ENCODE measurements at regions not wholly inside any gene's neighbourhood (a gene's known extent, or its start where the extent isn't known, plus 50 kb on each side); places are given as distances from the start of the nearest gene placed in this dataset.

- no peak for DNase-seq
These were observed 365.9 kb upstream of the SLC30A5 start for GRCh38 chr5:68727931-68728330.

GRCh38 chr5:68729678-68730077 is 364.1 kb upstream of the SLC30A5 start:
- DNase-seq, result no peak

GRCh38 chr5:68730220-68730978 is 363.4 kb upstream of the SLC30A5 start:
- DNase-seq, result no peak

- DNase-seq, result no peak
These were observed 362.7 kb upstream of the SLC30A5 start for GRCh38 chr5:68730979-68731654.

GRCh38 chr5:68732251-68732650 is 361.6 kb upstream of the SLC30A5 start:
- no peak for DNase-seq

GRCh38 chr5:68734781-68735180 is 359.0 kb upstream of the SLC30A5 start:
- no peak for DNase-seq

- no peak for DNase-seq
These were observed 355.6 kb upstream of the SLC30A5 start for GRCh38 chr5:68738236-68738635.

- DNase-seq, result no peak
These were observed 355.0 kb upstream of the SLC30A5 start for GRCh38 chr5:68738841-68739240.

- DNase-seq, result no peak
These were observed 354.1 kb upstream of the SLC30A5 start for GRCh38 chr5:68739752-68740151.

- no peak for DNase-seq
These were observed 353.4 kb upstream of the SLC30A5 start for GRCh38 chr5:68740226-68740910.

- DNase-seq, result no peak
These were observed 349.6 kb upstream of the SLC30A5 start for GRCh38 chr5:68744206-68744605.

- no peak for DNase-seq
These were observed 348.4 kb upstream of the SLC30A5 start for GRCh38 chr5:68745448-68745847.

GRCh38 chr5:68746220-68746619 is 347.6 kb upstream of the SLC30A5 start:
- DNase-seq, result no peak

GRCh38 chr5:68746643-68747420 is 347.0 kb upstream of the SLC30A5 start:
- no peak for DNase-seq

GRCh38 chr5:68747521-68747920 is 346.3 kb upstream of the SLC30A5 start:
- DNase-seq, result no peak

GRCh38 chr5:68748101-68748500 is 345.7 kb upstream of the SLC30A5 start:
- DNase-seq, result no peak

- no peak for DNase-seq
These were observed 344.7 kb upstream of the SLC30A5 start for GRCh38 chr5:68749077-68749476.

- peak in 1 of 5 donors; percentile 24 for DNase-seq
These were observed 344.2 kb upstream of the SLC30A5 start for GRCh38 chr5:68749631-68750030.

- no peak for DNase-seq
These were observed 342.2 kb upstream of the SLC30A5 start for GRCh38 chr5:68751661-68752060.

GRCh38 chr5:68754536-68754935 is 339.3 kb upstream of the SLC30A5 start:
- no peak for DNase-seq

- DNase-seq, result no peak
These were observed 338.5 kb upstream of the SLC30A5 start for GRCh38 chr5:68755293-68755692.

- no peak for DNase-seq
These were observed 336.8 kb upstream of the SLC30A5 start for GRCh38 chr5:68757006-68757405.

GRCh38 chr5:68757626-68758212 is 336.1 kb upstream of the SLC30A5 start:
- DNase-seq, result no peak

Data from T-helper 1 cell (primary cell).